ELR (cell line): ENCODE measurements at regions not wholly inside any gene's neighbourhood (a gene's known extent, or its start where the extent isn't known, plus 50 kb on each side); places are given as distances from the start of the nearest gene placed in this dataset.

Source experiments
- DNase-seq: peaks from one replicate; pipeline ENCODE4 v3.0.0-alpha.2; 2015; ENCODE audit warnings: low read depth

- DNase-seq: no peak
Measured at GRCh38 chr5:174288439-174288838, 242.9 kb downstream of the NSG2 start.

GRCh38 chr5:174291162-174291561 lies 245.7 kb downstream of the NSG2 start:
- no peak for DNase-seq

- no peak for DNase-seq
Measured at GRCh38 chr5:174292348-174292747, 246.8 kb downstream of the NSG2 start.

- DNase-seq: no peak
Measured at GRCh38 chr5:174293006-174293405, 247.5 kb downstream of the NSG2 start.

GRCh38 chr5:174293481-174293880 lies 248.0 kb downstream of the NSG2 start:
- DNase-seq: no peak

GRCh38 chr5:174294891-174295620 lies 249.6 kb downstream of the NSG2 start:
- DNase-seq: no peak

- DNase-seq: no peak
Measured at GRCh38 chr5:174295702-174296436, 250.4 kb downstream of the NSG2 start.

- DNase-seq: no peak
Measured at GRCh38 chr5:174300118-174300940, 254.8 kb downstream of the NSG2 start.

- no peak for DNase-seq
Measured at GRCh38 chr5:174300941-174301761, 255.6 kb downstream of the NSG2 start.

GRCh38 chr5:174301848-174302625 lies 256.5 kb downstream of the NSG2 start:
- no peak for DNase-seq

GRCh38 chr5:174303035-174303434 lies 257.5 kb downstream of the NSG2 start:
- DNase-seq: no peak

- DNase-seq: no peak
Measured at GRCh38 chr5:174303437-174304045, 258.0 kb downstream of the NSG2 start.

- no peak for DNase-seq
Measured at GRCh38 chr5:174305241-174305681, 259.8 kb downstream of the NSG2 start.

GRCh38 chr5:174306345-174307030 lies 261.0 kb downstream of the NSG2 start:
- DNase-seq: no peak

GRCh38 chr5:174307031-174307408 lies 261.5 kb downstream of the NSG2 start:
- no peak for DNase-seq

- DNase-seq: no peak
Measured at GRCh38 chr5:174307656-174308271, 262.3 kb downstream of the NSG2 start.

GRCh38 chr5:174309131-174309795 lies 263.8 kb downstream of the NSG2 start:
- DNase-seq: no peak

GRCh38 chr5:174310243-174310642 lies 264.7 kb downstream of the NSG2 start:
- no peak for DNase-seq

GRCh38 chr5:174310706-174311105 lies 265.2 kb downstream of the NSG2 start:
- DNase-seq: no peak
